Naive B cell (primary cell): ENCODE measurements at regions not wholly inside any gene's neighbourhood (a gene's known extent, or its start where the extent isn't known, plus 50 kb on each side); places are given as distances from the start of the nearest gene placed in this dataset.
"Not testable (repeated sequence)": the region's sequence is repeated elsewhere in the genome, so short reads cannot be mapped to it uniquely, and the experiment has no call there.

ENCODE experiments used
- ATAC-seq, 2 donors: fragments of 150-1000 bp; cut with Tn5 transposase; 2 replicates each; pipeline ENCODE4 v1.10.0; 2021; ENCODE audit warnings: low read depth in 2 of 2, mild to moderate bottlenecking in 2 of 2, moderate library complexity in 2 of 2
- DNase-seq: peaks from one replicate; pipeline ENCODE4 v3.0.0; 2022
- H3K27ac Mint-ChIP-seq, 6 donors: one replicate each; pipeline ENCODE4 v1.8.0; 2020 to 2022; ENCODE audit warnings: mild to moderate bottlenecking in 6 of 6, mixed read lengths in 6 of 6, moderate library complexity in 5 of 6, inconsistent platforms in 2 of 6
- H3K27me3 Mint-ChIP-seq, 3 donors: one replicate each; pipeline ENCODE4 v1.8.0; 2021 to 2022; ENCODE audit warnings: mixed read lengths in 3 of 3, mild to moderate bottlenecking in 1 of 3
- H3K36me3 Mint-ChIP-seq, 2 donors: one replicate each; pipeline ENCODE4 v1.8.0; 2020 to 2022; ENCODE audit warnings: mixed read lengths in 2 of 2, inconsistent platforms in 1 of 2, mild to moderate bottlenecking in 1 of 2
- H3K4me1 Mint-ChIP-seq, 3 donors: one replicate each; pipeline ENCODE4 v1.8.0; 2020 to 2022; ENCODE audit warnings: mixed read lengths in 3 of 3, inconsistent platforms in 1 of 3, mild to moderate bottlenecking in 1 of 3, moderate library complexity in 1 of 3
- H3K4me3 Mint-ChIP-seq, 8 donors: one replicate each; pipeline ENCODE4 v1.8.0; 2020 to 2022; ENCODE audit warnings: mild to moderate bottlenecking in 8 of 8, mixed read lengths in 8 of 8, moderate library complexity in 8 of 8, inconsistent platforms in 2 of 8
- H3K9me3 Mint-ChIP-seq, 7 donors: one replicate each; pipeline ENCODE4 v1.8.0; 2020 to 2022; ENCODE audit warnings: mixed read lengths in 7 of 7, mild to moderate bottlenecking in 5 of 7, inconsistent platforms in 2 of 7, moderate library complexity in 1 of 7

GRCh38 chr10:28431139-28431538 lies 101.8 kb upstream of the WAC start:
- peaks cover 0 to 9% (median 8%) of the 10 kb centered on the region in 3 donors for H3K4me1 Mint-ChIP-seq
- H3K9me3 Mint-ChIP-seq = peaks cover 0 to 6% (median 2%) of the 10 kb centered on the region in 7 donors
- ATAC-seq = no peak
- no peaks in the 10 kb centered on the region for H3K36me3 Mint-ChIP-seq
- no peak for DNase-seq
- H3K27ac Mint-ChIP-seq = peak overlapping the region in 1 of 6 donors; percentile 63
- peaks cover 6 to 8% (median 7%) of the 10 kb centered on the region in 3 donors for H3K27me3 Mint-ChIP-seq
- H3K4me3 Mint-ChIP-seq = no peak overlapping the region

- no peaks in the 10 kb centered on the region for H3K36me3 Mint-ChIP-seq
- H3K4me3 Mint-ChIP-seq = peak overlapping the region in 7 of 8 donors; percentile 1 to 63 (median 47)
- ATAC-seq = peak; percentile 60 to 68
- H3K9me3 Mint-ChIP-seq = peaks cover 0 to 6% (median 2%) of the 10 kb centered on the region in 7 donors
- peak overlapping the region in 2 of 6 donors; percentile 75 to 81 for H3K27ac Mint-ChIP-seq
- peaks cover 6 to 8% (median 6%) of the 10 kb centered on the region in 3 donors for H3K27me3 Mint-ChIP-seq
- DNase-seq = peak; percentile 37
- H3K4me1 Mint-ChIP-seq = peaks cover 0 to 9% (median 8%) of the 10 kb centered on the region in 3 donors
These were observed 100.7 kb upstream of the WAC start for GRCh38 chr10:28432210-28432676.

GRCh38 chr10:28434063-28434462 lies 98.9 kb upstream of the WAC start:
- Mint-ChIP-seq H3K4me3 (no peak overlapping the region), H3K36me3 (no peaks in the 10 kb centered on the region), H3K4me1 (peaks cover 0 to 9% (median 8%) of the 10 kb centered on the region in 3 donors), H3K27me3 (peaks cover 9 to 17% (median 16%) of the 10 kb centered on the region in 3 donors), H3K27ac (no peak overlapping the region), H3K9me3 (peaks cover 0 to 6% (median 0%) of the 10 kb centered on the region in 7 donors)
- DNase-seq (no peak), ATAC-seq (no peak)

- Mint-ChIP-seq H3K4me3 (no peak overlapping the region), H3K27ac (no peak overlapping the region), H3K27me3 (peaks cover 8 to 15% (median 15%) of the 10 kb centered on the region in 3 donors), H3K36me3 (no peaks in the 10 kb centered on the region), H3K4me1 (no peaks in the 10 kb centered on the region), H3K9me3 (no peaks in the 10 kb centered on the region)
- ATAC-seq (no peak), DNase-seq (no peak)
These were observed 90.5 kb upstream of the WAC start for GRCh38 chr10:28442403-28442802.

GRCh38 chr10:28444031-28444430 lies 88.9 kb upstream of the WAC start:
- Mint-ChIP-seq H3K27ac (no peak overlapping the region), H3K9me3 (no peaks in the 10 kb centered on the region), H3K36me3 (no peaks in the 10 kb centered on the region), H3K4me3 (no peak overlapping the region), H3K27me3 (peaks cover 3 to 8% (median 7%) of the 10 kb centered on the region in 3 donors), H3K4me1 (no peaks in the 10 kb centered on the region)
- ATAC-seq (no peak), DNase-seq (no peak)

GRCh38 chr10:28445516-28445915 lies 87.4 kb upstream of the WAC start:
- H3K4me1 Mint-ChIP-seq = no peaks in the 10 kb centered on the region
- no peak for DNase-seq
- H3K27me3 Mint-ChIP-seq = peaks cover 3 to 15% (median 6%) of the 10 kb centered on the region in 3 donors
- no peak overlapping the region for H3K27ac Mint-ChIP-seq
- no peak overlapping the region for H3K4me3 Mint-ChIP-seq
- no peaks in the 10 kb centered on the region for H3K9me3 Mint-ChIP-seq
- no peaks in the 10 kb centered on the region for H3K36me3 Mint-ChIP-seq
- no peak for ATAC-seq

- ATAC-seq (no peak), DNase-seq (no peak)
- Mint-ChIP-seq H3K9me3 (peaks cover 0 to 7% (median 2%) of the 10 kb centered on the region in 7 donors), H3K4me1 (no peaks in the 10 kb centered on the region), H3K4me3 (no peak overlapping the region), H3K36me3 (no peaks in the 10 kb centered on the region), H3K27ac (no peak overlapping the region), H3K27me3 (peaks cover 9 to 12% (median 9%) of the 10 kb centered on the region in 3 donors)
These were observed 83.5 kb upstream of the WAC start for GRCh38 chr10:28449382-28449781.

- no peaks in the 10 kb centered on the region for H3K4me1 Mint-ChIP-seq
These were observed 83.0 kb upstream of the WAC start for GRCh38 chr10:28449926-28450325.

GRCh38 chr10:28453926-28454325 lies 79.0 kb upstream of the WAC start:
- Mint-ChIP-seq H3K27me3 (peaks cover 11 to 27% (median 21%) of the 10 kb centered on the region in 3 donors), H3K4me3 (no peak overlapping the region), H3K4me1 (no peaks in the 10 kb centered on the region), H3K36me3 (no peaks in the 10 kb centered on the region), H3K27ac (no peak overlapping the region), H3K9me3 (peaks cover 0 to 11% (median 3%) of the 10 kb centered on the region in 7 donors)
- DNase-seq (no peak), ATAC-seq (no peak)

More at GRCh38 chr10:28449926-28450325, 83.0 kb upstream of the WAC start:
- Mint-ChIP-seq H3K9me3 (peaks cover 0 to 9% (median 3%) of the 10 kb centered on the region in 7 donors), H3K27me3 (peaks cover 9 to 12% (median 9%) of the 10 kb centered on the region in 3 donors), H3K27ac (no peak overlapping the region), H3K36me3 (no peaks in the 10 kb centered on the region), H3K4me3 (no peak overlapping the region)
- ATAC-seq (no peak), DNase-seq (no peak)

GRCh38 chr10:28457110-28457509 lies 75.8 kb upstream of the WAC start:
- ATAC-seq = no peak

GRCh38 chr10:28457873-28458272 lies 75.0 kb upstream of the WAC start:
- DNase-seq, H3K36me3 Mint-ChIP-seq, ATAC-seq, H3K4me3 Mint-ChIP-seq, H3K4me1 Mint-ChIP-seq, H3K27ac Mint-ChIP-seq: not testable (repeated sequence)
- H3K27me3 Mint-ChIP-seq = peaks cover 14 to 24% (median 21%) of the 10 kb centered on the region in 3 donors
- peaks cover 0 to 11% (median 5%) of the 10 kb centered on the region in 7 donors for H3K9me3 Mint-ChIP-seq

More at GRCh38 chr10:28457110-28457509, 75.8 kb upstream of the WAC start:
- Mint-ChIP-seq H3K27ac (no peak overlapping the region), H3K4me3 (no peak overlapping the region), H3K4me1 (no peaks in the 10 kb centered on the region), H3K9me3 (peaks cover 0 to 11% (median 5%) of the 10 kb centered on the region in 7 donors), H3K27me3 (peaks cover 14 to 24% (median 19%) of the 10 kb centered on the region in 3 donors), H3K36me3 (no peaks in the 10 kb centered on the region)
- no peak for DNase-seq

- Mint-ChIP-seq H3K27me3 (peaks cover 7 to 26% (median 17%) of the 10 kb centered on the region in 3 donors), H3K4me1 (no peaks in the 10 kb centered on the region), H3K4me3 (no peak overlapping the region), H3K36me3 (no peaks in the 10 kb centered on the region), H3K9me3 (peaks cover 0 to 5% (median 0%) of the 10 kb centered on the region in 7 donors), H3K27ac (no peak overlapping the region)
- ATAC-seq (no peak), DNase-seq (no peak)
These were observed 73.3 kb upstream of the WAC start for GRCh38 chr10:28459453-28460144.

- Mint-ChIP-seq H3K36me3 (no peaks in the 10 kb centered on the region), H3K4me1 (no peaks in the 10 kb centered on the region), H3K4me3 (no peak overlapping the region), H3K27me3 (peaks cover 7 to 29% (median 9%) of the 10 kb centered on the region in 3 donors), H3K9me3 (peaks cover 0 to 4% (median 0%) of the 10 kb centered on the region in 7 donors), H3K27ac (no peak overlapping the region)
- ATAC-seq = no peak
- no peak for DNase-seq
These were observed 69.8 kb upstream of the WAC start for GRCh38 chr10:28463141-28463540.
